GM12872 (cell line): ENCODE measurements at regions not wholly inside any gene's neighbourhood (a gene's known extent, or its start where the extent isn't known, plus 50 kb on each side); places are given as distances from the start of the nearest gene placed in this dataset.

ENCODE experiments used
- CTCF ChIP-seq: IDR thresholded peaks from 3 replicates; pipeline ENCODE4 v1.5.1; 2011; ENCODE audit warnings: low read depth, mild to moderate bottlenecking, low read length, moderate library complexity; ENCODE audit not compliant: insufficient read depth

- TF ChIP-seq CTCF = no peak
Measured at GRCh38 chr3:56921573-56922453, 120.1 kb upstream of the ARHGEF3 start.

GRCh38 chr3:56919797-56920195, 118.0 kb upstream of the ARHGEF3 start:
- no peak for TF ChIP-seq CTCF

- 0 out of 3 replicates have a peak, but pooled peaks have one; percentile 22 for TF ChIP-seq CTCF
Measured at GRCh38 chr3:56919137-56919796, 117.5 kb upstream of the ARHGEF3 start.

- no peak for TF ChIP-seq CTCF
Measured at GRCh38 chr3:56918111-56918568, 116.4 kb upstream of the ARHGEF3 start.

GRCh38 chr3:56917361-56918110, 115.8 kb upstream of the ARHGEF3 start:
- no peak for TF ChIP-seq CTCF

GRCh38 chr3:56916716-56917360, 115.1 kb upstream of the ARHGEF3 start:
- TF ChIP-seq CTCF = no peak

GRCh38 chr3:56915966-56916586, 114.3 kb upstream of the ARHGEF3 start:
- no peak; the same call in 2 of the 3 replicates for TF ChIP-seq CTCF
